DMS53 treated with DMSO at 0.1 percent for 48 hours (cell line): ENCODE measurements at regions not wholly inside any gene's neighbourhood (a gene's known extent, or its start where the extent isn't known, plus 50 kb on each side); places are given as distances from the start of the nearest gene placed in this dataset.
"Not testable (repeated sequence)": the region's sequence is repeated elsewhere in the genome, so short reads cannot be mapped to it uniquely, and the experiment has no call there.

Experiments used
- DNase-seq: peaks from one replicate; lab custom pipeline; 2025; ENCODE audit not compliant: unreplicated experiment; lab: John Stamatoyannopoulos, UW

DNA sequence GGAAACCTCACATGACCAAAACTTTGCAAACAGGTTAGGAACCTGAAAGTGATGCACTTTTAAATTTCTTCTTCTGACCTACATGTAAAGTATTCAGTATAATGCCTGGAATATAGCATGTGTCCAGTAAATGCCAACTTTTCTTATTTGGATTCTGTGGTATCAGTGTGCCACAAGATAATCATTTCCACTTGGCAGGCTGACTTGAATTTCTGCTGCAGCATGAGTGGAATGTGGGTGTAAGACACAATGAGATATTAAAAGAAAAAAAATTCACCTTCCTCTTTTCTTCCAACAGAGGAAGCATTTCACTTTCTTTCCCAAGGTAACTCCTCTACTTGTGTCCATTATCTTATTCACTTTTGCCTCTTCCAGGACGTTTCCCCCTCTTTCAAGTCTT is 141.9 kb upstream of the PRKD1 start:
- no peak for DNase-seq

DNA sequence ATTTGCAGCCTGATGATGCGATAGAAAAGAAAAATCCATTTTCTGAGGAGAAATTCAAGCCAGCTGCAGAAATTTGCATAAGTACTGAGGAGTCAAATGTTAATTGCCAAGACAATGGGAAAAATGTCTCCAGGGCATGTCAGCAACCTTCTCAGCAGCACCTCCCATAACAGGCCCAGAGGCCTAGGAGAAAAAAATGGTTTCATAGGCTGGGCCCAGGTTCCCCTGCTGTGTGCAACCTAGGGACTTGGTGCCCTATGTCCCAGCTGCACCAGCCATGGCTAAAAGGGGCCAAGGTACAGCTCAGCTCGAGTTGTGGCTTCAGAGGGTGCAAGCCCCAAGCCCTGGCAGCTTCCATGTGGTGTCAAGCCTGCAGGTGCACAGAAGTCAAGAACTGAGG is 144.8 kb upstream of the PRKD1 start:
- not testable (repeated sequence) for DNase-seq

DNA sequence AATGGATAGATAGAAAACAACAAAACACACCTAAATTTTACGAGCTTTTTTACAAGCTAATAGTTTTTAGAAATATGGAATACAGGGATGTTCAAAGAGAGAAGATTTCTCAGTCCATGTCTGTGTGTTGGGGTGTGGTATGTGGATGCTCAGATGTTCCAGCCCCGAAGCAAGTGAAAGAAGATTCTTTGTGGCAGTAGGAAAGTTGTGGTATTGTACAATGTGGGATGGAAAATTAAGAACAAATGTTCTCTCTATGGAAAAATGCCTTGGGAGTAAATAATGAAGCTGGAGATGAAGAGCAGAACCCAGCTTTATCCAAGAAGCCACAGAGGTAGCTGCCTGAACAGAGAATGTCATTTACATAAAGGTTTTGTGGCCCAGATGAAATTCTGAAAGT is 150.3 kb upstream of the PRKD1 start:
- no peak for DNase-seq

DNA sequence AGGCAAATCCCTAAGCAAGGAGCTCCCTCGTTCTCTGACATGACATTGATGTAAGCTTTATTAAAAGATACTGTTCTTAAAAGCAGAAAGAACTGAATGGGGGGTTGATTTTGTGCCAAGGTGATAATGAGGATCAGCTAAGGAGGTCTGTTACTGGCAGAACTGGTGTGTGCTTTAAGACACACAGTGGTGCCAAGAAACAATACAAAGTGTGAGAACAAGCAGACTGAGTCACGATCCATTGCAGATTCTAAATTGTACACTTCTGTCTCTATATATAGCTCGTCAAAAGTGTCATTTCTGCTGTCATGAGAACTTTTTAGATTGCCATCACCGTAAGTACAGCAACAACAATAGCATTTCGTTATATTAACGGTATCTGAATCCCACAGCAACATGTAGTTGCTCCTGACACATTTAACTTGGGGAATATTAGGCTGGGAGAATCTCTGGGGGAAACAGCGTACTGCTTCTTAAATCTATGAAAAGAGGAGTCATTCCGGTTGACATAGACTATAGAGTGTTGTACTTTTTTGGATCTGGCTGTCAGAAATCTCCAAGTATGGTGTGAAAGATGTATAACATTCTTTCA is 151.3 kb upstream of the PRKD1 start:
- no peak for DNase-seq

DNA sequence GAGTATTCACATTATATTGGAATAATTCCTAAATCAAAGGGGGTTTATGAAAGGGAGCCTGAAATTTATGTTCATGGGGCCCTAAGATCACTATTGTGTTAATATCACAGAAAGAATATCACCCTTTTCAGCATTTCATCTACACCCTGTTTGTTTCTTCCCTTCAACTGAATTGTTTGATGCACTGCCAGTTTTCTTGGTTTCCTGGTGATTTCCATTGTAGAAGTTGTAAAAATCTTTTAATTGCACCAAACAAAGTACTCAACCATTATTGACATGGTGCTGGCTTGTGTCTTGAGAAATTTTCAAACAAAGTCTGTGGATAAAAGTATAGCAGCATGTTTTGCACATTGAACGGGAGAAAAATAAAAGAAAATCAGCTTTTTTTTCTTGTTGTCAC is 154.8 kb upstream of the PRKD1 start:
- DNase-seq = no peak

DNA sequence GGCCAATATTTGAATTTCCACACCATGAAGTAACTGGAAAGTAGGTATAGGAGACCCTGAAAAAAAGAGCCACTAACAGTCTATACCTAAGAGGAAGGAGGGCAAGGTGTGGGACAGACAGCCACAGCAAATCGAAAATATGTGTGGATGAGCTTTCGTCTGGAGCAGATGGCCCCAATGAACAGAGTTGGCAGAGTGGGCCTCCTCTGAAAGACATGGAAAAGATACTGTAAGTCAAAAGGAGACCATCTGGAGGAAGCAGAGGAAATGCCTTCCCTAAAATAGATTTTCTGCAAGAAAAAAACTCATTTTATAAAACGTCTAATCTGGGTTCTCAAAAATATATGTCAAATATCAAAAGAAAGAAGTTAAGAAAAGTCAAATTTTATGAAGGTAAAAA is 157.2 kb upstream of the PRKD1 start:
- DNase-seq = no peak

DNA sequence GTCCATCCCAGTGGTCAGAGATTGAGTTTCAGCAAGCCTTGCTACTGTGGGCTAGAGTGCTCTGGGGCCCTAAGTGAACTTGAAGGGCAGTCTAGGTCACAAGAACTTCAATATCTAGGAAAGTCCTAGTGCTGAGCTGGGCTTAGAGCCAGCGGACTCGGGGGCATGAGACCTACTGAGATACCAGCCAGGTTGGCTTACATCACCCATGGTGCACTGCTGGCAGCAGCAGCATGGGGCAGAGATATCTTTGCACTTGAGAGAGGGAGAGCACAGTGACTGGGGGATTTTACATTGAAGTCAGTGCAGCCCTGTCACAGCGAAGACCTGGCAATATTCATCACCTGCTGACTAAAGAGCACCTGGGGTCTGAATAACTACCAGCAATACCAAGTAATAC is 158.3 kb upstream of the PRKD1 start:
- no peak for DNase-seq

DNA sequence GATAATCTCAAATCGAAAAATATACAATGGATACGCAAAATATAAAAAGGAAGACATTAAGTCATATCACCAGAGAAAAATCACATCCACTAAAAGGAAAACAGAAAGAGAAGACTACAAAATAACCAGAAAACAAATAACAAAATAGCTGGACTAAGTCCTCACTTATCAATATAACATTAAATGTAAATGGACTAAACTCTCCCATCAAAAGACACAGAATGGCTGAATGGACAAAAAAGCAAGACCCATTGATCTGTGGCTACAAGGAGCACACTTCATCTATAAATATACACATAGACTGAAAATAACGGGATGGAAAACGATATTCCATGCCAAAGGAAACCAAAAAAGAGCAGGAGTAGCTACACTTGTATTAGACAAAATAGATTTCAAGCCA is 161.0 kb upstream of the PRKD1 start:
- DNase-seq = no peak

DNA sequence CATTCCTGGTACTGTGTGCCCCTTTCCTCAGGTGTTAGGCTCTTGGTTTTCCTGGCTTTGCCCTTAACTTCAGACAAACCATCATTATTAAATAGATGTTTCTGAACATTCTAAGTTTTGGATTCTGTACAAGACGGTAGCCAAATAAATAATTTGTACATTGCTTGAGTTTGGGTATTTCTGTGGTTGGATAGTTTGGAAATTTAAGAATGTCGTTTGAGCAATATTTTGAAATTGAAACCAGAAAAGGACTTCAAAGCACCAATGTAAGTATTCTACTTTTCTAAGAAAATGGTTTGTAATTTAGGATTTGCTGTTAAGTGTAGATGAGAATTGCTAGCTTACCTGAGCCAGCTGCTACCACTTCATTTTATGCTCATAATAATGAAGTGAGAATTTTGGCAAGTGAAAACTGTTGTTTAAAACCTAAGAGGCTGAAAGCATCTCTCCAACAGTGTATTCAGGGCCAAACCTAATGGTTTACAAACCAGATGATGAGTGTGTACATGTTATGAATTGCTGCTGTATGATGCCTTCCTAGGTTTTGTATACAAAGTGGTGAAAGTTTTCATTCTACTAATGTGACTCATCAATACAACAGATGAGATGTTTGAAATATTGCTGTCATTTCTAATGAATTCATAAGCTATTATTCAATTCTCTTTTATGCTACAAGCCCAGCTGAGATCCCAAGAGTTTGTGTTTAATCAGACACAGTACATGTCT is 181.5 kb upstream of the PRKD1 start:
- no peak for DNase-seq

DNA sequence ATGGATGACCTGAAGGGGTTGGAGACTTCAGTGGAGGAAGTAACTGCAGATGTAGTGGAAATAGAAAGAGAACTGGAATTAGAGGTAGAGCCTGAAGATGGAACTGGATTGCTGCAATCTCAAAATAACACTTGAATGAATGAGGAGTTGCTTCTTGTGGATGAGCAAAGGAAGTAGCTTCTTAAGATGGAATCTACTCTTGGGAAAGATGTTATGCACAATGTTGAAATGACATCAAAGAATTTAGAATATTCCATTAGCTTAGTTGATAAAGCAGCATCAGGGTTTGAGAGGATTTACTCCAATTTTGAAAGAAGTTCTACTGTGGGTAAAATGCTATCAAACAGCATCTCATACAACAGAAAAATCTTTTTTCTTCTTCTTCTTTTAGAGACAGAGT is 186.4 kb upstream of the PRKD1 start:
- no peak for DNase-seq

DNA sequence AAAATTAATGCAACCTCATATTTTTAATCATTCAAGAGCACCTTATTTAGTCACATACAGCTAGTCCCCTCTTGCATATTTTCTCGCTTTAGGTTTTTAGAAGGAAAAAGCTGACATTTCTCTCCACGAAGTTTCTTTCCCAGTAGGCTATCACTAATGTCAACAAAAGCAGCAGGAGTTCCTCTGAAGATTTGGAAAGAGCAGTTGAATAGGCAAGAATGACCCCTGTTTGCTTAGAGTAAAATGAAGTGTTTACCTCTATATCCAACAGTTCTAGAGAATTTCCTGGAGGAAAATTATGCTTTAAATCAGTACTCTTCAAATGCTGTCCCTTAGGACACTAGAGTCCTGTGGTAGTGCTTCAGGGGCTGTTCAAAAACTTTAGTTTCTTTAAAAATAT is 188.1 kb upstream of the PRKD1 start:
- DNase-seq = no peak

DNA sequence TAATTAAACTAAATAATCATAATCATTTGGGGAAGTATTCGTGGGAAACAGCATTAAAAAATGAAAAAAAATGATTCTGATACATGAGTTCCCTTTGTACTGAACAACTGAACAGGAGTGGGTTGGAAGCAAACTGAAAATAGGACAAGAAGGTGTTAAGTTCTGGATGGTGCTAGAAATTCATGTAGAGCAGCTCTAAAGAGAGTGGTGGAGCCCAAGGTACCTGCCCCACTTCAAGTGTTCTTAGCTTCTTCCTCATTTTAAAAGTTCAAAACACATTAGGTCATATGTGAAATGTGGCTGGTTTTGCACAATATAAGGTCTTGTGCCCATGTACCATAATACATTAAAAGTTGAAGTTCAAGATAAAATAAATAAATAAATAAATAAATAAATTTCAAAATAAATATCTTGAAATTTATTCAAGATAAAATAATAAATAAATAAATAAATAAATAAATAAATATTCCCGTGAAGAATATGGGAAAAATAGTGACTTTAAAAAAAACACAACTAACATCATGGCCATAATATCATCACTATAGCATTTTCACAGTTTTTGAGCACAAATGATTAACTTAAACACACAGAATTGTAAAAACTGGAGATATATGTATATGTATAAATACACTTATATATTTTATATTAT is 191.5 kb upstream of the PRKD1 start:
- no peak for DNase-seq

DNA sequence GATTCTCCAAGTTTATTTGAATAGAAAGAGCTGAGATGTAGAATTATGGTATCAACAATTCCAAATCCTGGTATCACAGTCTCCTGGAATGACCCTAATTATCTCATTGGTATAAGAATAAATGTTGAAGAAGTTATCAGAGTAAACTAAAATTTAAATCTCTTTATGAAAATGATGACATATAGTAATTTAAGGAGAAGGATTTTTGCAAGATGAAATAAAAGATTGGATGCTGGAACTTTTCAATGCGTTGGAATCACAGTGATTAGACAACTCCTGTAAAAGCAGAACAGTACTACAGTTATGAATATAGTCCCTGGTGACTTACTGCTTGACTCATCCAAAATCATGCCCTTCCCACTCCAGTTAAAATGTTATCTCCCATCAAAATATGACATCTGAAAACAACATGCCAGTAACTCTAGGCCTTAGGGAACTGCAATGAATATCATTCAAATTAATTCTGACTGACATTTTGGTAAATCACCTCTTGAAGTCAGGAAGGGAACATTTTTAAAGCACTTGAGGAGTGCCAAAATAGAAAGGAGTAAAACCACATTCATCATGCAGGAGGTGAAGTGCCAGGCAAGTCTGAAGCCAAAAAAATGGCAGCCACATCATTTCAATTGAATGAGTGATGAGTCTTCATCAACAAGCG is 197.8 kb upstream of the PRKD1 start:
- no peak for DNase-seq

DNA sequence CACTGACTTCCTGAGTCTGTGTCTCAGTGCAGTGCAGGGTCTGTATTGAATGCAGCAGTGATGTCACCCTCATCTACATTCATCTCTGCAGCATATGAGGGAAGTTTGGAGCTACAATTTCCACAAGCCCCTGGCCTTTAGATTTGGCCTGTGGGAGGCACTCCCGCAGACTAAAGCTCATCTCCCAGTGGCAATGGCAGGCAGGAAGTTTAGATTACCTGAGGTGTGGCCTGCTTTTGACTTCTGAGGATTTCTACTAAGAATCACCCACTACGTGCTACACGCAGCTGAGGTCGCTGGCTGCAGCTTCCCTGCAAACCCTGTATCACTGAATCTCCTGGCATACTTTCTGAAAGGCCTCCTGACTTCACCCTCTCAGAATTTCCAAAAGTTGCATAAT is 202.2 kb upstream of the PRKD1 start:
- no peak for DNase-seq

DNA sequence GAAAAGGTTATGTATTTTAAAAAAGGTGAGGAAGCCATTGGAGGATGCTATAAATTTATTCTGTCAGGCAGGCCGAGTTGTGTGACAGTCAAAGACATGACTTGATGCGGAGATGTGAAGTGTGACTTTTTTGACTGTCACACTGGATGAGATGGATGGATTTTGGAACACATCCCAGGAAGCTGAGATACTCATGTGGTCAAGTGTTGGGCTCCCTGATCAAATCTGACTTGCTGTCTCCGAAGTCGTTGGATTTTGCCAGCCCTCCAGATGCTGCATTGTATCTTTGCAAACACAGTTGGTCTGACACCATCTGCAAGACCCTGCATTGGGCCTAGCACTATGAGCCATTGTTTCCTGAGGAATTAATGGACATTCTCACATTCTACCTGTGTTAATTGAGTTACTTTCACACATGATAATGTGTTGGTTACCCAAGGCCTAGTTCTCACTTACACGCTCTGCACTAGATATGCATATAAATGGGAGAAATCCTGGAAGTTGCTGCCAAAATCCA is 204.0 kb upstream of the PRKD1 start:
- DNase-seq = no peak

DNA sequence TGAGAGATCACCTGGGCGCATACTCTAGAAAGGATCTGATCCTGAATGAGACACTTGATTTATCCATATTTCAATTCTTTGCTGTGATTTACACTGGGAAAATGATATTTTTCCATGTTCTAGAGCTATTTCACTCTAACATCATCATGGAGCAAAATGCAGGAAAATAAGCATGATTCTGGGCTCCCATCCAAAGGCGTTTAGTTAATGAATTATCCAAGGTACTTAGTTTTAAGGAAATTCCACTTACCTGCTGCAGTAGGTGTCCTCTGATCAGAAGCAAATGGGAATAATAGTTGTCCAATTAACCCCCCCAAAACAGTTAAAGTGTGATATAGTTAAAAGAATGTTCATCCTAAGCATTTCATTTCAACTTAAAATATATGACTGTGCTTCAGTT is 204.5 kb upstream of the PRKD1 start:
- no peak for DNase-seq

DNA sequence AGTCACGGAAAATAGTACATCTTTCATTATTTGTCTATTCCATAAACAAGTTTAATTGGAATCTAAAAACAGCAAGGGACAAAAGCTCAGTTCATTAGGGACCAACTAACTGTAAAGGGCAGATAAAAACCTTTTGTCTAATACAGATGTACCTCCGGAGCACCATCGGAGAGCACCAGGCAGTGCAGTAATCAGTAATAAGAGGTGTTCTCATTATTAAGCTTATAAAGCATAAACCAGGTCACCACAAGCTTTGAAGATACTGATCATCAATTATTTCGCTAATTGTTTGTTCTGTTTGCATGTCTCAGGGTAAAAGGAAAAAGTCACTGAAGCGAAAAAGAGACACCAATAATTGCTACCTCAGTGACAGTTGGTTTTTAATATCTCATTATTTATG is 207.3 kb upstream of the PRKD1 start:
- no peak for DNase-seq

DNA sequence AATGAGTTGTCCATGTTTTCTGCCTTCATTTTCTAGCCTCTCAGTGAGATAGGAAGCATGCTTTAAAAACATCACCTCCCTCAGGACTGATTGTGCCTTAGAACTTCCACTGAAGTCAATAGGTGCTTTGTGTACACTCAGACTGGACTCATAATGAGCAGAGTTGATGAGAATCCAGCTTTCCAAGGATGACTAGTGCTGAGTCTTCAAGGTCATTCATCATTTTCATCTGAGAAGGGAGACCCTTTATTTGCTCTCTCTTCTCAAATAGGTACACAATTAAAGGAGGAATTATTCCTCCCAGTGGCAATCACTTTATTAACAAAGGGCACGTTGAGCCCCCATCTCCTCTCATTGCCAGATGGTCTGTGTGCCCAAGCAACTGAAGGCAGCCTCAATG is 210.9 kb upstream of the PRKD1 start:
- no peak for DNase-seq

DNA sequence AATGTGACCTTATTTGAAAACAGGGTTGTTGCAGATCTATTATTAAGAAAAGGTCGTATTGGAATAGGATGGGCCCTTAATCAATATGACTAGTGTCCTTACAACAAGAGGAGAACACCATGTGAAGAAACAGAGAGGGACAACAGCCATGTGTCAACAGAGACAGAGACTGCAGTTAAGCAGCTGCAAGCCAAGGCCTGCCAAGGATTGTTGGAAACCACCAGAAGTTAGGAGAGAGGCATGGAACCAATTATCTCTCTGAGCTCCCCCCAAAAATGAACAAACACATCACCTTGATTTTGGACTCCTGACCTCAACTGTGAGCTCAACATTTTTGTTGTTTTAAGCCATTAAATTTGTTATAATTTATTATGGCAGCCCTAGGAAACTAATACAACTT is 214.6 kb upstream of the PRKD1 start:
- no peak for DNase-seq

DNA sequence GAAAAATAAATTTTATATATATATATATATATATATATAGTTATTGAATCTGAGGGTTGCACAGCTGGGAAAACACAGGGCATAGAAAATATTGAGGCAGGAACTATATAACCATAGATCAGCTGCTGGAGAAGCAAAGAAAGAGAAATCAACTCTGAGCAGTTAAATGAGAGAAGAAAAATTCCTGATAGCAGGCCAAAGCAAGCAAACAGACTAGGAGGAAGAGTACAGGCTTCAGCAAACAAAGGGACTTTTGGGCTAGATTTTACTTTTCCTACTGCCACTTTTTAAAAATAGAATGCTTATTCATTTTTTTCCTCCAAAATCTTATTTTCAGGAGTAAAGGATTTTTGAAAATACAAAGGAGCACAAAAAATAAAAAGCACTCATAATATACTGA is 216.0 kb upstream of the PRKD1 start:
- DNase-seq = no peak

DNA sequence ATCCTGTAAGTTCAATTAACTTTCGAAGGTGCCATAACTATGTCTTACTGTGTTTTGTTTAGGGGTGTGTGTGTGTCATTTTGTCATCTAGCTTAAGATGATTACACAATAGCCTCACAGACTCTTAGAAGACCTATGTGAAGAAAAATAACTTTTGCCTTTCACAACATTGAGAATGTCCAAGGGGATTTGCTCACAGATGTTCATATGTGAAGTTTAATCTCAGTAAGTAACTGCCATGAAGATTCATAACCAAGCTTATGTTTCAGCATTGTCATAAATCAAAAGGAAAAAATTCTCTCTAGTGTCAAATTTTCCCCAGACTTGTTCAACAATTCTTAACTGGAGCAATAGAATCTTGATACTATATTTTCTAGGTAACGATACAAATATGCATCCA is 226.1 kb upstream of the PRKD1 start:
- DNase-seq = no peak

DNA sequence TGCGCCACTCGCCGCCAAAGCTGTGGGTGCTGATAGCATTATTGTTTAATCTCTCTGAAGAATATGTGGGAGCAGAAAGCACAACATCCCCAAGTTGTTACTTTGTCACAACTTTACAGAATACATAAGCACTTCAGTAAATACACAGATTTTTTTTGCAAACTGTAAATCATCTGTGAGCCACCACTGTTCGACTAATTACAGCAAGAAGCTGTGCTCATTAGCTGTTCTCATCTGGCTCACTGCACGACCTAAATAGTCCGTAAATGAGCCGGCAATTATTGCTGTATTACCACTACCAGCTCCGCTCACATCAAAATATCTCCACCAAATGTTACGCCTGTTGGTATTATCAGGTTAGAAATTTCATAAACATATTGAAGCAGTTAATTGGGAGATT is 228.9 kb upstream of the PRKD1 start:
- DNase-seq = no peak
